ENCODE measurements at regions not wholly inside any gene's neighbourhood (a gene's known extent, or its start where the extent isn't known, plus 50 kb on each side); places are given as distances from the start of the nearest gene placed in this dataset.

- Histone ChIP-seq H3K4me1 (ENCODE audit: control insufficient read depth, extremely low read depth, insufficient read depth, low read length) (no peaks in the 10 kb centered on the region), H3K9ac (replicated peaks; ENCODE audit: extremely low read depth, insufficient read depth, low read length) (no peak overlapping the region), H3K27me3 (ENCODE audit: control insufficient read depth in 2 of 2, insufficient read depth in 2 of 2, low read length in 2 of 2) (peaks cover 0 to 21% of the 10 kb centered on the region in 2 experiments), H3K79me2 (ENCODE audit: control insufficient read depth, insufficient read depth, low read length) (no peaks in the 10 kb centered on the region), H4K20me1 (replicated peaks; ENCODE audit: control insufficient read depth, extremely low read depth, insufficient read depth, low read length) (no peaks in the 10 kb centered on the region), H3K4me2 (ENCODE audit: insufficient read depth, low read length) (no peak overlapping the region), H3K9me1 (replicated peaks; ENCODE audit: control insufficient read depth, extremely low read depth, insufficient read depth, low read length) (no peaks in the 10 kb centered on the region), H3K36me3 (ENCODE audit: control insufficient read depth in 2 of 2, extremely low read depth in 1 of 2, insufficient read depth in 2 of 2, low read length in 2 of 2) (no peaks in the 10 kb centered on the region), H2AFZ (ENCODE audit: low read depth, low read length) (no peak overlapping the region), H3K9me3 (replicated peaks; ENCODE audit: control insufficient read depth, insufficient read depth, low read length) (no peaks in the 10 kb centered on the region), H3K27ac (ENCODE audit: insufficient read depth, low read depth, low read length) (no peak overlapping the region), H3K4me3 (replicated peaks in 1 of 3; ENCODE audit: insufficient read depth in 1 of 3, low read depth in 1 of 3, low read length in 3 of 3) (no peak overlapping the region)
- intact Hi-C loops (cut with micrococcal nuclease), result no loop called here
- dilution Hi-C loops (cut with MboI; ENCODE audit: extremely low pct_ligation_motif_present, low sequenced_read_pairs), result no loop called here
- ChIA-PET CTCF (interaction anchor here (2.0 kb wide), 1 partner anchor 466 kb away, joined by 6 read pairs; no protein-coding TSS in a partner anchor), POLR2A (no interaction called here)
- no TSS peak for BruUV-seq (replicated peaks)
- no peak for DNase-seq (ENCODE audit: low read depth, low spot score)
- no peak for TF ChIP-seq GATA2 (IDR thresholded peaks at IDR 0.05; ENCODE audit: insufficient read depth, insufficient read length, low read depth, low read length)
- TF ChIP-seq MAX (IDR thresholded peaks at IDR 0.05; ENCODE audit: insufficient read depth, insufficient read length), result no peak
- TF ChIP-seq POLR2AphosphoS5 (IDR thresholded peaks at IDR 0.05; ENCODE audit: insufficient read depth, low read depth, low read length), result no peak
- no peak for TF ChIP-seq EZH2 (IDR thresholded peaks at IDR 0.05; ENCODE audit: borderline replicate concordance, low read depth, low read length, severe bottlenecking)
- no peak for TF ChIP-seq MYC (IDR thresholded peaks at IDR 0.05; ENCODE audit: low read depth, low read length)
- no peak for TF ChIP-seq POLR2A (IDR thresholded peaks at IDR 0.05; ENCODE audit: low read depth, low read length)
- no peak for TF ChIP-seq CTCF (IDR thresholded peaks at IDR 0.05; ENCODE audit: extremely low read depth in 1 of 2, insufficient read depth in 1 of 2, low read depth in 1 of 2, low read length in 2 of 2)
- TF ChIP-seq JUN (IDR thresholded peaks at IDR 0.05; ENCODE audit: borderline replicate concordance, insufficient read depth, insufficient read length, low read depth), result no peak
- TF ChIP-seq FOS (IDR thresholded peaks at IDR 0.05; ENCODE audit: borderline replicate concordance, insufficient read depth, low read length), result no peak
- FAIRE-seq, result no peak
These were observed 152.6 kb downstream of the IRF8 start for GRCh38 chr16:86051368-86052114.

Data from endothelial cell of umbilical vein (primary cell).